ENCODE measurements at regions not wholly inside any gene's neighbourhood (a gene's known extent, or its start where the extent isn't known, plus 50 kb on each side); places are given as distances from the start of the nearest gene placed in this dataset.

DNA sequence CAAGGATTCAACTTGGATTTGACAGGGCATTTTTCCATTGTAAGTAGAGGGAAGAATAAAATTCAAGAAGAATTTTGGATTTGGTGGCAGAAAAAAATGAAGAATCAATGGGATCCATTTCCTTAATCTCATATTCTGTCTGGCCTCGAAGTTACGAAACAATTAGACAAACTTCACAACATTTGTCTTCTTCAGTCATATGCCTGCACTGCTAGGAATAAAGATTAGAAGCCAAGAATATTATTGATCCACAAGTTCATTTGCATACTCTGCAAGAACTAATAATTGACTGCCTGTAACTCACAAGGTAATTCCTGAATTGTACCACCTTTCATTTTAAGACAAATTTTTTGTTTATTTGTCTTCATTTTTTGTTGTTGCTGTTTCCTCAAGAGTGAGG, 486.2 kb downstream of the HAO1 start:
- Histone ChIP-seq H4K91ac (ENCODE audit: insufficient read depth, low read depth, low read length) (no peak overlapping the region), H4K5ac (ENCODE audit: low read depth, low read length) (no peak overlapping the region), H3K27ac (ENCODE audit: insufficient read depth, low read length) (no peak overlapping the region), H3K27me3 (ENCODE audit: control insufficient read depth, insufficient read depth, low read length) (no peaks in the 10 kb centered on the region), H4K8ac (ENCODE audit: low read depth in 2 of 2, low read length in 2 of 2) (no peak overlapping the region), H2BK120ac (ENCODE audit: low read depth, low read length) (no peak overlapping the region), H3K79me1 (ENCODE audit: low read depth in 1 of 2, low read length in 2 of 2) (no peaks in the 10 kb centered on the region), H3K23ac (ENCODE audit: low read depth, low read length) (no peak overlapping the region), H4K20me1 (ENCODE audit: insufficient read depth, low read length) (no peaks in the 10 kb centered on the region), H2BK20ac (ENCODE audit: low read depth, low read length) (no peak overlapping the region), H2AK9ac (replicated peaks; ENCODE audit: low read depth, low read length, poor library complexity) (no peak overlapping the region), H2AFZ (replicated peaks; ENCODE audit: low read length, poor library complexity) (no peak overlapping the region), H2BK5ac (ENCODE audit: low read depth, low read length, poor library complexity, severe bottlenecking) (no peak overlapping the region), H3K36me3 (ENCODE audit: control insufficient read depth, insufficient read depth, low read length) (no peaks in the 10 kb centered on the region), H3K9me1 (ENCODE audit: insufficient read depth, low read length) (no peaks in the 10 kb centered on the region), H3K14ac (replicated peaks; ENCODE audit: low read depth, low read length) (no peak overlapping the region), H3K56ac (ENCODE audit: extremely low read depth, insufficient read depth, low read length) (no peak overlapping the region), H3K4me1 (ENCODE audit: control insufficient read depth, insufficient read depth, low read length) (no peaks in the 10 kb centered on the region), H3K18ac (ENCODE audit: low read depth, low read length) (no peak overlapping the region), H3K4ac (ENCODE audit: low read depth, low read length) (no peak overlapping the region), H3K4me3 (ENCODE audit: insufficient read depth, low read depth, low read length) (no peak overlapping the region), H3K9me3 (ENCODE audit: control insufficient read depth, insufficient read depth, low read length) (no peaks in the 10 kb centered on the region; the same call in 1 of the 2 replicates), H2BK15ac (ENCODE audit: low read depth, low read length) (no peak overlapping the region), H3K4me2 (ENCODE audit: low read depth, low read length) (no peak overlapping the region), H3K9ac (ENCODE audit: low read depth, low read length) (no peak overlapping the region), H2AK5ac (ENCODE audit: low read depth, low read length) (no peak overlapping the region)
- CTCF ChIA-PET = no interaction called here
- no peak for DNase-seq
- ATAC-seq (ENCODE audit: low read depth) = no peak
- POLR2A ChIA-PET (ENCODE audit: unreplicated experiment) = no interaction called here
- BruUV-seq (replicated peaks) = no TSS peak
- no peak for TF ChIP-seq POLR2A (IDR thresholded peaks at IDR 0.05; ENCODE audit: low read depth, low read length)
- no peak for TF ChIP-seq BHLHE40 (IDR thresholded peaks at IDR 0.05; ENCODE audit: low read depth, low read length)
- no peak for TF ChIP-seq CEBPB (IDR thresholded peaks at IDR 0.05; ENCODE audit: low read depth, low read length)
- TF ChIP-seq, protein P1, sequence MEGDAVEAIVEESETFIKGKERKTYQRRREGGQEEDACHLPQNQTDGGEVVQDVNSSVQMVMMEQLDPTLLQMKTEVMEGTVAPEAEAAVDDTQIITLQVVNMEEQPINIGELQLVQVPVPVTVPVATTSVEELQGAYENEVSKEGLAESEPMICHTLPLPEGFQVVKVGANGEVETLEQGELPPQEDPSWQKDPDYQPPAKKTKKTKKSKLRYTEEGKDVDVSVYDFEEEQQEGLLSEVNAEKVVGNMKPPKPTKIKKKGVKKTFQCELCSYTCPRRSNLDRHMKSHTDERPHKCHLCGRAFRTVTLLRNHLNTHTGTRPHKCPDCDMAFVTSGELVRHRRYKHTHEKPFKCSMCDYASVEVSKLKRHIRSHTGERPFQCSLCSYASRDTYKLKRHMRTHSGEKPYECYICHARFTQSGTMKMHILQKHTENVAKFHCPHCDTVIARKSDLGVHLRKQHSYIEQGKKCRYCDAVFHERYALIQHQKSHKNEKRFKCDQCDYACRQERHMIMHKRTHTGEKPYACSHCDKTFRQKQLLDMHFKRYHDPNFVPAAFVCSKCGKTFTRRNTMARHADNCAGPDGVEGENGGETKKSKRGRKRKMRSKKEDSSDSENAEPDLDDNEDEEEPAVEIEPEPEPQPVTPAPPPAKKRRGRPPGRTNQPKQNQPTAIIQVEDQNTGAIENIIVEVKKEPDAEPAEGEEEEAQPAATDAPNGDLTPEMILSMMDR (conservative IDR thresholded peaks at IDR 0.05; ENCODE audit: low read depth, low read length) = no peak
- no peak for TF ChIP-seq RFX5 (IDR thresholded peaks at IDR 0.05; ENCODE audit: low read depth, low read length)
- TF ChIP-seq CHD1 (IDR thresholded peaks at IDR 0.05; ENCODE audit: low read depth, low read length) = no peak
- TF ChIP-seq, protein P2, sequence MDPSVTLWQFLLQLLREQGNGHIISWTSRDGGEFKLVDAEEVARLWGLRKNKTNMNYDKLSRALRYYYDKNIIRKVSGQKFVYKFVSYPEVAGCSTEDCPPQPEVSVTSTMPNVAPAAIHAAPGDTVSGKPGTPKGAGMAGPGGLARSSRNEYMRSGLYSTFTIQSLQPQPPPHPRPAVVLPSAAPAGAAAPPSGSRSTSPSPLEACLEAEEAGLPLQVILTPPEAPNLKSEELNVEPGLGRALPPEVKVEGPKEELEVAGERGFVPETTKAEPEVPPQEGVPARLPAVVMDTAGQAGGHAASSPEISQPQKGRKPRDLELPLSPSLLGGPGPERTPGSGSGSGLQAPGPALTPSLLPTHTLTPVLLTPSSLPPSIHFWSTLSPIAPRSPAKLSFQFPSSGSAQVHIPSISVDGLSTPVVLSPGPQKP (IDR thresholded peaks at IDR 0.05; ENCODE audit: borderline replicate concordance, low read depth, low read length) = no peak
- no peak for TF ChIP-seq SMC3 (IDR thresholded peaks at IDR 0.05; ENCODE audit: low read depth, low read length)
- TF ChIP-seq, protein P3, sequence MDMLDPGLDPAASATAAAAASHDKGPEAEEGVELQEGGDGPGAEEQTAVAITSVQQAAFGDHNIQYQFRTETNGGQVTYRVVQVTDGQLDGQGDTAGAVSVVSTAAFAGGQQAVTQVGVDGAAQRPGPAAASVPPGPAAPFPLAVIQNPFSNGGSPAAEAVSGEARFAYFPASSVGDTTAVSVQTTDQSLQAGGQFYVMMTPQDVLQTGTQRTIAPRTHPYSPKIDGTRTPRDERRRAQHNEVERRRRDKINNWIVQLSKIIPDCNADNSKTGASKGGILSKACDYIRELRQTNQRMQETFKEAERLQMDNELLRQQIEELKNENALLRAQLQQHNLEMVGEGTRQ (IDR thresholded peaks at IDR 0.05; ENCODE audit: low read depth, low read length) = no peak
- no peak for TF ChIP-seq MXI1 (IDR thresholded peaks at IDR 0.05; ENCODE audit: borderline replicate concordance, low read depth, low read length)
- TF ChIP-seq RAD21 (IDR thresholded peaks at IDR 0.05; ENCODE audit: low read length) = no peak
- TF ChIP-seq FOS (IDR thresholded peaks at IDR 0.05; ENCODE audit: low read depth, low read length) = no peak
- TF ChIP-seq MAFK (IDR thresholded peaks at IDR 0.05; ENCODE audit: low read depth, low read length) = no peak
- no CpG with 5 or more reads among the region's 2 CpGs for WGBS, 2 experiments (ENCODE audit: extremely low coverage in 2 of 2, insufficient read length in 1 of 2)
- in situ Hi-C loops (cut with MboI; ENCODE audit: low sequenced_read_pairs) (no loop called here), dilution Hi-C loops (cut with HindIII; ENCODE audit: low sequenced_read_pairs, unreplicated experiment) (no loop called here), intact Hi-C loops (cut with micrococcal nuclease) (no loop called here)
